ENCODE measurements at regions not wholly inside any gene's neighbourhood (a gene's known extent, or its start where the extent isn't known, plus 50 kb on each side); places are given as distances from the start of the nearest gene placed in this dataset.

DNA sequence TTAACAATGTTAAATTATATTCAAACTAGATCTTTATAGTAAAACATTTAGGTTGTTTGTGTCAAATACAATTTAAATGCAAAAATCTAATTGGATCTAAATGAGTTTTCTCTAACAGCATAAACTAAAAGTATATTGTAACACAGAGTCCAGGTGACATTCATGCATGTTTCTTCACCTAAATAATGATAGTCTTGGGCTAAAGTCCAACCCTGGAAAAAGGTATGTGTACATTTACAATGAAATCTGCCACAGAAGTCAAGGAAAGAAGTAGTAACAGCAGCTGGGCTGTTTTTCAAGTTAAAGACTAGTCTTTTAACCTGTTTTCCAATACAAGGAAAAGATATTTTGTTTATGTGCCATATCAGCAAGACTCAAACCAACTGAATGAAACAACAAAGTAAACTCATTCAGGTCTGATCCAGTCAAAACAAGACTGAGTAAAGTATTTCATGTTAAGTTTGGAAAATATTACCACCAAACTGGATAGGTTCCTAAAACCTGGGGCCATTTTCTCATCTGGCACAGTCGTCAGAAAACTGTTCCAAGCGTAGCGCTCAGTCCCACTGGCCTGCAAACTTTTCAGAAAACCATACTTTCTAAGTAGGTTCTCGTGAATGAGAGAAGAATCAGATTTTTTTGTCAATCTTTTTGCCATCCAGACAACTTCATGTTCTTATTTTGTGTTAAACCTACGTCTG is 349.2 kb downstream of the HGF start:
- TF ChIP-seq, protein P1, sequence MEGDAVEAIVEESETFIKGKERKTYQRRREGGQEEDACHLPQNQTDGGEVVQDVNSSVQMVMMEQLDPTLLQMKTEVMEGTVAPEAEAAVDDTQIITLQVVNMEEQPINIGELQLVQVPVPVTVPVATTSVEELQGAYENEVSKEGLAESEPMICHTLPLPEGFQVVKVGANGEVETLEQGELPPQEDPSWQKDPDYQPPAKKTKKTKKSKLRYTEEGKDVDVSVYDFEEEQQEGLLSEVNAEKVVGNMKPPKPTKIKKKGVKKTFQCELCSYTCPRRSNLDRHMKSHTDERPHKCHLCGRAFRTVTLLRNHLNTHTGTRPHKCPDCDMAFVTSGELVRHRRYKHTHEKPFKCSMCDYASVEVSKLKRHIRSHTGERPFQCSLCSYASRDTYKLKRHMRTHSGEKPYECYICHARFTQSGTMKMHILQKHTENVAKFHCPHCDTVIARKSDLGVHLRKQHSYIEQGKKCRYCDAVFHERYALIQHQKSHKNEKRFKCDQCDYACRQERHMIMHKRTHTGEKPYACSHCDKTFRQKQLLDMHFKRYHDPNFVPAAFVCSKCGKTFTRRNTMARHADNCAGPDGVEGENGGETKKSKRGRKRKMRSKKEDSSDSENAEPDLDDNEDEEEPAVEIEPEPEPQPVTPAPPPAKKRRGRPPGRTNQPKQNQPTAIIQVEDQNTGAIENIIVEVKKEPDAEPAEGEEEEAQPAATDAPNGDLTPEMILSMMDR (optimal IDR thresholded peaks at IDR 0.05 in 1 of 3, IDR thresholded peaks at IDR 0.05 in 1 of 3, conservative IDR thresholded peaks at IDR 0.05 in 1 of 3; ENCODE audit: extremely low read depth in 1 of 3, insufficient read depth in 2 of 3, low read length in 3 of 3), result no peak
- TF ChIP-seq EZH2 (IDR thresholded peaks at IDR 0.05; ENCODE audit: low read length), result no peak
- Histone ChIP-seq H3K9me1 (ENCODE audit: control insufficient read depth, extremely low read depth, insufficient read depth, low read length) (no peaks in the 10 kb centered on the region), H3K36me3 (ENCODE audit: control insufficient read depth in 2 of 2, extremely low read depth in 1 of 2, insufficient read depth in 2 of 2, low read length in 2 of 2) (no peaks in the 10 kb centered on the region), H3K27me3 (ENCODE audit: control insufficient read depth, extremely low read depth, insufficient read depth, low read length) (no peaks in the 10 kb centered on the region), H2AFZ (ENCODE audit: control insufficient read depth, low read length) (peak overlapping the region; percentile 62), H3K4me2 (ENCODE audit: control insufficient read depth, extremely low read depth, insufficient read depth, low read depth, low read length) (no peak overlapping the region), H3K9me3 (ENCODE audit: control insufficient read depth, low read depth, low read length) (no peaks in the 10 kb centered on the region), H3K4me3 (ENCODE audit: control insufficient read depth in 2 of 3, extremely low read depth in 1 of 3, insufficient read depth in 2 of 3, low read depth in 1 of 3, low read length in 3 of 3) (no peak overlapping the region), H4K20me1 (ENCODE audit: control insufficient read depth, extremely low read depth, insufficient read depth, low read length) (no peaks in the 10 kb centered on the region), H3K4me1 (ENCODE audit: control insufficient read depth, extremely low read depth, insufficient read depth, low read length) (no peaks in the 10 kb centered on the region), H3K27ac (ENCODE audit: control insufficient read depth, insufficient read depth, low read length) (no peak overlapping the region), H3K79me2 (ENCODE audit: control insufficient read depth, insufficient read depth, low read length) (no peaks in the 10 kb centered on the region), H3K9ac (ENCODE audit: control insufficient read depth, extremely low read depth, insufficient read depth, low read length) (no peak overlapping the region)
- DNase-seq (ENCODE audit: low read depth, low spot score), result no peak
- dilution Hi-C loops (cut with MboI; ENCODE audit: extremely low pct_ligation_motif_present, low sequenced_read_pairs), result no loop called here
- no peak for FAIRE-seq

DNA sequence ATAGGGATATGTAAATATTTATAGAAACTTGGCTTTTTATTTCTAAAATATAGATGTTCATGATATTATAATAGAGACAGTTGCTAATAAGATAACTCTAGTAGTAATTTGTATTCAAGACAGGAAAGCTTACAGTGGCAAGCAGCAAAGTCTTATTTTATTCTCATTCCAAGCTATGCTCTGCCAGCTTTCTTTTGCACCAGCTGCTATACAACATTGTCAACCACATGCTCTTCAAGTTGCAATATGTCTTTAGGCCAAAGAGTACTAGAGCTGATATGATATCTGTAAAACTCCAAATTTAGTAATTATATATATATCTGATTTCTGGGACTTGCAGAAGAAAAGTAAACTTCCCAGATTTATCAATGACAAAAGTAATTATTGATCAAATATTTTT is 350.1 kb downstream of the HGF start:
- no peak for FAIRE-seq

More for the DNA sequence above, 350.1 kb downstream of the HGF start:
- DNase-seq (ENCODE audit: low read depth, low spot score), result no peak
- Histone ChIP-seq H3K9me3 (ENCODE audit: control insufficient read depth, low read depth, low read length) (no peaks in the 10 kb centered on the region), H3K4me2 (ENCODE audit: control insufficient read depth, extremely low read depth, insufficient read depth, low read depth, low read length) (no peak overlapping the region), H3K27ac (ENCODE audit: control insufficient read depth, insufficient read depth, low read length) (no peak overlapping the region), H3K9me1 (ENCODE audit: control insufficient read depth, extremely low read depth, insufficient read depth, low read length) (no peaks in the 10 kb centered on the region), H3K4me1 (ENCODE audit: control insufficient read depth, extremely low read depth, insufficient read depth, low read length) (no peaks in the 10 kb centered on the region), H3K36me3 (ENCODE audit: control insufficient read depth in 2 of 2, extremely low read depth in 1 of 2, insufficient read depth in 2 of 2, low read length in 2 of 2) (no peaks in the 10 kb centered on the region), H4K20me1 (ENCODE audit: control insufficient read depth, extremely low read depth, insufficient read depth, low read length) (no peaks in the 10 kb centered on the region), H2AFZ (ENCODE audit: control insufficient read depth, low read length) (no peak overlapping the region), H3K79me2 (ENCODE audit: control insufficient read depth, insufficient read depth, low read length) (no peaks in the 10 kb centered on the region), H3K4me3 (ENCODE audit: control insufficient read depth in 2 of 3, extremely low read depth in 1 of 3, insufficient read depth in 2 of 3, low read depth in 1 of 3, low read length in 3 of 3) (no peak overlapping the region), H3K9ac (ENCODE audit: control insufficient read depth, extremely low read depth, insufficient read depth, low read length) (no peak overlapping the region), H3K27me3 (ENCODE audit: control insufficient read depth, extremely low read depth, insufficient read depth, low read length) (no peaks in the 10 kb centered on the region)
- dilution Hi-C loops (cut with MboI; ENCODE audit: extremely low pct_ligation_motif_present, low sequenced_read_pairs), result no loop called here
- TF ChIP-seq EZH2 (IDR thresholded peaks at IDR 0.05; ENCODE audit: low read length), result no peak
- TF ChIP-seq, protein P1 (optimal IDR thresholded peaks at IDR 0.05 in 1 of 3, IDR thresholded peaks at IDR 0.05 in 1 of 3, conservative IDR thresholded peaks at IDR 0.05 in 1 of 3; ENCODE audit: extremely low read depth in 1 of 3, insufficient read depth in 2 of 3, low read length in 3 of 3), result no peak
